ENCODE measurements at regions not wholly inside any gene's neighbourhood (a gene's known extent, or its start where the extent isn't known, plus 50 kb on each side); places are given as distances from the start of the nearest gene placed in this dataset.
"Not testable (repeated sequence)": the region's sequence is repeated elsewhere in the genome, so short reads cannot be mapped to it uniquely, and the experiment has no call there.

GRCh38 chr2:16203691-16204090, 263.3 kb downstream of the MYCN start:
- no peak for DNase-seq

GRCh38 chr2:16203069-16203468, 262.7 kb downstream of the MYCN start:
- no peak for DNase-seq

- DNase-seq: no peak
These were observed 262.1 kb downstream of the MYCN start for GRCh38 chr2:16202266-16203020.

GRCh38 chr2:16201848-16202247, 261.5 kb downstream of the MYCN start:
- DNase-seq: no peak

- no peak for DNase-seq
These were observed 260.3 kb downstream of the MYCN start for GRCh38 chr2:16200554-16201193.

GRCh38 chr2:16199882-16200553, 259.7 kb downstream of the MYCN start:
- no peak for DNase-seq

- not testable (repeated sequence) for DNase-seq
These were observed 258.9 kb downstream of the MYCN start for GRCh38 chr2:16199241-16199640.

GRCh38 chr2:16198166-16198912, 258.0 kb downstream of the MYCN start:
- no peak for DNase-seq

GRCh38 chr2:16197504-16198147, 257.3 kb downstream of the MYCN start:
- no peak for DNase-seq

GRCh38 chr2:16196687-16197503, 256.5 kb downstream of the MYCN start:
- no peak for DNase-seq

- DNase-seq: no peak
These were observed 255.3 kb downstream of the MYCN start for GRCh38 chr2:16195681-16196070.

GRCh38 chr2:16194931-16195680, 254.8 kb downstream of the MYCN start:
- no peak for DNase-seq

GRCh38 chr2:16194530-16194929, 254.2 kb downstream of the MYCN start:
- no peak for DNase-seq

GRCh38 chr2:16194096-16194390, 253.7 kb downstream of the MYCN start:
- no peak for DNase-seq

GRCh38 chr2:16192416-16193216, 252.3 kb downstream of the MYCN start:
- DNase-seq: no peak

GRCh38 chr2:16191431-16192200, 251.3 kb downstream of the MYCN start:
- DNase-seq: no peak

GRCh38 chr2:16190446-16191270, 250.3 kb downstream of the MYCN start:
- no peak for DNase-seq

- no peak for DNase-seq
These were observed 249.4 kb downstream of the MYCN start for GRCh38 chr2:16189836-16190160.
